ENCODE measurements at regions not wholly inside any gene's neighbourhood (a gene's known extent, or its start where the extent isn't known, plus 50 kb on each side); places are given as distances from the start of the nearest gene placed in this dataset.

DNA sequence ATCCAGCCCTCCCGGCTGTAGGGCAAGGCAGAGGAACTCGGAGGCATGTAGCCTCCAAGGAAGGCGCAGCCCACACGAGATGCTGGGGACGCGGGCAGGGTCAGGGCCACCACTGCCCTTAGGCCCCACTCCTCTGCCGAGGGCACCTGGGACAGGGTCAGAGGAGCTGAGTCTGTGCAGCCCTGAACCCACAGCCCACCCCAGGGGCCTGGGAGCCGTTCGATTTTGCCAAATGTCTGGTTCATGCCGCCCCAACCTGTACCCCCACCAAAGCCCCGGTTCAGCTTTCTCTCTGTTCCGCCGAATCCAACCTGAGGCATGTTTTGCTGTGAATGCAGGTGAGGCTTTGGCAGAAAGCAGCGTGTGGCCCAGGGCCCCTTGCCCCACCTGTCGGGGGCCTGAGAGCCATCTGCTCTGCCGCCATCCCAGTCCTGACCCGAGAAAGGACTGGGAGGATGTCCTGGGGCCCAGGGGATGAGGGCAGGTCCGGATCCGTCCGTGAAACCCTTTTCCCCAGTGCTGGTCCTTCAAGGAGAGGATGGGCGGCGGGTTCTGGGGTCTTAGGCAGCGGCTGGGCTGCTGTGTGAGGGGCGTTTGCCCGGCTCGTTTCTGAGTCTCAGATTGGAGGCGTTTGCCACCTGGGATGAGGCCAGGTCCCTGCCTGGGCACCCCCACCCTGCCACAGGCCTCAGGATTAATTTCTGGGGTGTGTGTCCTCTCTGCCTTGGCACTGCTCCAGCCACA is 79.3 kb upstream of the GATA5 start:
- no peak for TF ChIP-seq POLR2A (IDR thresholded peaks at IDR 0.05)
- TF ChIP-seq, protein P1, sequence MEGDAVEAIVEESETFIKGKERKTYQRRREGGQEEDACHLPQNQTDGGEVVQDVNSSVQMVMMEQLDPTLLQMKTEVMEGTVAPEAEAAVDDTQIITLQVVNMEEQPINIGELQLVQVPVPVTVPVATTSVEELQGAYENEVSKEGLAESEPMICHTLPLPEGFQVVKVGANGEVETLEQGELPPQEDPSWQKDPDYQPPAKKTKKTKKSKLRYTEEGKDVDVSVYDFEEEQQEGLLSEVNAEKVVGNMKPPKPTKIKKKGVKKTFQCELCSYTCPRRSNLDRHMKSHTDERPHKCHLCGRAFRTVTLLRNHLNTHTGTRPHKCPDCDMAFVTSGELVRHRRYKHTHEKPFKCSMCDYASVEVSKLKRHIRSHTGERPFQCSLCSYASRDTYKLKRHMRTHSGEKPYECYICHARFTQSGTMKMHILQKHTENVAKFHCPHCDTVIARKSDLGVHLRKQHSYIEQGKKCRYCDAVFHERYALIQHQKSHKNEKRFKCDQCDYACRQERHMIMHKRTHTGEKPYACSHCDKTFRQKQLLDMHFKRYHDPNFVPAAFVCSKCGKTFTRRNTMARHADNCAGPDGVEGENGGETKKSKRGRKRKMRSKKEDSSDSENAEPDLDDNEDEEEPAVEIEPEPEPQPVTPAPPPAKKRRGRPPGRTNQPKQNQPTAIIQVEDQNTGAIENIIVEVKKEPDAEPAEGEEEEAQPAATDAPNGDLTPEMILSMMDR (IDR thresholded peaks at IDR 0.05), result no peak
- WGBS, 2 donors, result 59 to 62% methylated on average over 22 to 27 of the region's 27 CpGs
- DNase-seq (ENCODE audit: low spot score in 2 of 2), result no peak
- intact Hi-C loops (cut with DNase I; ENCODE audit: low total_unique reads), result no loop called here
- H3K4me3 ChIP-seq (ENCODE audit: low read depth, poor library complexity, severe bottlenecking), result no peak overlapping the region

DNA sequence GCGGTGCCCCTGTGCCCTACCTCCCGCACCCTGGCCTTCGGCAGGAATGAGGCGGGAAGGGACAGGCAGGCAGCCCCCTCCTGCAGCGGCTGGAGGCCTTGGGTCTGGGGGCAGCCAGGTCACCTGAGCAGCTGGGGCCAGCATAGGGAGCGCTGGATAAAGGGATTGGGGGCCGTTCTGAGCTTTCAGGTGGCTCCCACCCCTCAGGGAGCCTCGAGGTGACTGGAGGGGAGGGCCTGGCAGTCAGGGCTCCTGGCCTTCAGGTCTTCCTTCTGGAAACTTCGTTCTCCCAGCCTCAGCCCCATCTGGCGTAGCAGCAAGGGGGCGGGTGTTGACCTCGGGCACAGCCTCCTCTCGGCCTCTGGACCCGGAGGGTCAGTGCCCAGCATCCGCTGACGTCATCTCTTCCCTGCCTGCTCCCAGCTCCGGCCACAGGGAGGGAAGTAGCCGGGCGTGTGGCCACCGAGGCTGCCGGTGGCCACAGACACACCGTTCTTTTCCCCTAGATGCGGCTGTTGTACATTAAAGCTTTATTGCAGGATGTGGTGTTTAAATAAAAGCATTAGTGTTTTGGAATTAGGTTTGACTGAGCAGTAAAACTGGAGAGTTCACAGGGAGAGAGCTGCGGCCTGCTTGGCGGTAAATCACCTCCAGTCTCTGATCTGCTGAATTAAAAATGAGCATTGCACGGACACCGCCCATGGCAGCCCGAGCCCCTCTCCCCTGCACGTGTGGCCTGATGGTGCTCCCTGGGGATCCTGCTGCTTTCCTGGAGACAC is 80.0 kb upstream of the GATA5 start:
- no peak overlapping the region for H3K4me3 ChIP-seq (ENCODE audit: low read depth, poor library complexity, severe bottlenecking)
- no peak for DNase-seq (ENCODE audit: low spot score in 2 of 2)
- TF ChIP-seq, protein P1 (IDR thresholded peaks at IDR 0.05), result no peak
- no peak for TF ChIP-seq POLR2A (IDR thresholded peaks at IDR 0.05)
- intact Hi-C loops (cut with DNase I; ENCODE audit: low total_unique reads), result no loop called here
- WGBS, 2 donors, result 44 to 45% methylated on average over 23 to 27 of the region's 29 CpGs

DNA sequence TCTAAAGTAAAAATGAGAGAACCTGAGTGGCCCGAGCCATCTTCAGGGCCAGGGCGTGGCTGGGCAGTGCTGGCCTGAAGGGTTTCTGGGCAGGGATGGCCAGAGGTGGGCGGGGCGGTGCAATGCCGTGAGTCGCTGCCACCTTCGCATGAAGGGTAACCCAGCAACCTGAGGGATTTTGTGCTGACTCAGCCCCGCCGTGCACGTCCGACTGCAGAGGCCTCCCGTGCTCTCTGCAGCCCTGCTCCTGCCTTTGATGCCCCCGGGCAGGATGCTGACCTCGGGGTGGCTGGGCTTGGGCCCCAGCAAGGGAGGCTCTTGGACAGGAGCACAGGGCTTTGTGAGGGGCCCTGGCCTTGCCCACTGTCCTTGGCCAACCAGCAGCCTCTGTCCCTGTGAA is 81.7 kb upstream of the GATA5 start:
- H3K4me3 ChIP-seq (ENCODE audit: low read depth, poor library complexity, severe bottlenecking), result no peak overlapping the region
- no peak for DNase-seq (ENCODE audit: low spot score in 2 of 2)
- TF ChIP-seq, protein P1 (IDR thresholded peaks at IDR 0.05), result no peak
- no peak for TF ChIP-seq POLR2A (IDR thresholded peaks at IDR 0.05)
- intact Hi-C loops (cut with DNase I; ENCODE audit: low total_unique reads), result no loop called here
- WGBS, 2 donors, result 51 to 54% methylated on average over 8 to 14 of the region's 14 CpGs

DNA sequence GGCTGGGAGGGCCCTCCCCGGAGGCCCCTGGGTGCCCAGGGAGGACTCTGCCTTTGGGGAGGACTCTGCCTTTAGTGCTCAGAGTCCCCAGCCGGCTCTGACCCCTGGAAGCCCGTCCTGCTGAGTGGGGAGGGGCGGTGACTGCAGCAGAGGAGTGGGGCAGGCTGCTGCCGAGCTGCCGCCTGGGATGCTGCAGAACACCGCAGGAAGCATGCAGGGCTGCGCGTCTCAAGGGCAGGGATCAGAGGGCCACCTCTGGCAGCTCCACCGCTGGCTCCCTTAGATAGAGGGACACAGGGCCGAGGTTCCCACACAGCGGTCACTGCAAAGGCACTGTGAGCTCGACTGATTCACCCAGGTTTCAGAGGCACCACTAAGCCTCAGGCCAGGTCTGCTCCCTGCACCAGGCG is 82.2 kb upstream of the GATA5 start:
- TF ChIP-seq POLR2A (IDR thresholded peaks at IDR 0.05), result no peak
- TF ChIP-seq, protein P1 (IDR thresholded peaks at IDR 0.05), result no peak
- no peak overlapping the region for H3K4me3 ChIP-seq (ENCODE audit: low read depth, poor library complexity, severe bottlenecking)
- WGBS, 2 donors, result 57 to 90% methylated on average over 3 to 14 of the region's 14 CpGs
- DNase-seq (ENCODE audit: low spot score in 2 of 2), result no peak
- intact Hi-C loops (cut with DNase I; ENCODE audit: low total_unique reads), result no loop called here

DNA sequence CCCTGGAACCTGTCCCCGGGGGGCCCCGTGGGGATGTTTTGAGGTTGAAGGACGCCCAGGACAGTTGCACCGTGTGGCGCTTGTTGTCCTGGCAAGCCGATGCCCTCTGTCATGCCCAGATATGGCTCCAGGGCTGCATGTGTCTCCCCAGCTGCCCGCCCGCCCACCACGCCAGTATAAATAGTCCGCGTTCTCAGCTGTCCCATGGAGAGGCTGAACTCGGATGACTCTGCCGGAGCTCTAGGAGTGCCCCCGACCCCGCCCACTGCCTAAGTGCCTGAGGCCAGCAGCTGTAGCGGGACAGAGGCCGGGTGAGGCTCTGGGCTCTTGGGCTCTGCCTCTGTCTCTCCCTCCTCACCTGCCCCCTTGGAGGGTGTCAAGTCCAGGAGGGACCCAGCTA is 83.0 kb upstream of the GATA5 start:
- no peak overlapping the region for H3K4me3 ChIP-seq (ENCODE audit: low read depth, poor library complexity, severe bottlenecking)
- no peak for DNase-seq (ENCODE audit: low spot score in 2 of 2)
- 44 to 59% methylated on average over 12 to 17 of the region's 17 CpGs for WGBS, 2 donors
- intact Hi-C loops (cut with DNase I; ENCODE audit: low total_unique reads), result no loop called here
- TF ChIP-seq, protein P1 (IDR thresholded peaks at IDR 0.05), result no peak
- no peak for TF ChIP-seq POLR2A (IDR thresholded peaks at IDR 0.05)

Measured in lower leg skin (tissue), 4 donors.